CD4-positive, alpha-beta T cell treated with Interleukin-6 at 100 ng/mL for 8 hours (primary cell): ENCODE measurements at regions not wholly inside any gene's neighbourhood (a gene's known extent, or its start where the extent isn't known, plus 50 kb on each side); places are given as distances from the start of the nearest gene placed in this dataset.
A peak's percentile ranks its signal among the peaks of the same experiment; 100 is the strongest.
"Not testable (repeated sequence)": the region's sequence is repeated elsewhere in the genome, so short reads cannot be mapped to it uniquely, and the experiment has no call there.

Experiments
- DNase-seq: peaks from one replicate; pipeline ENCODE4 v3.0.0-alpha.2; 2020; ENCODE audit warnings: mixed read lengths, low spot score

DNA sequence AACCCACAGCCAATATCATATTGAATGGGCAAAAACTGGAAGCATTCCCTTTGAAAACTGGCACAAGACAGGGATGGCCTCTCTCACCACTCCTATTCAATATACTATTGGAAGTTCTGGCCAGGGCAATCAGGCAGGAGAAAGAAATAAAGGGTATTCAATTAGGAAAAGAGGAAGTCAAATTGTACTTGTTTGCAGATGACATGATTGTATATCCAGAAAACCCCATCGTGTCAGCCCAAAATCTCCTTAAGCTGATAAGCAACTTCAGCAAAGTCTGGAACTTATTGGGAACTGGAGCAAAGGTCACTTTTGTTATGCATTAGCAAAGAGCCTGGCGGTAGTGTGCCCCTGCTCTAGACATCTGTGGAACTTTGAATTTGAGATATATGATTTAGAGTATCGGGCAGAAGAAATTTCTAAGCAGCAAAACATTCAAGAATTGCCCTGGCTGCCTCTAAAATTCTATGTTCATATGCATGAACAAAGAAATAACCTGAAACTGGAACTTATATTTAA, 53.4 kb upstream of the PSMA1 start:
- not testable (repeated sequence) for DNase-seq

DNA sequence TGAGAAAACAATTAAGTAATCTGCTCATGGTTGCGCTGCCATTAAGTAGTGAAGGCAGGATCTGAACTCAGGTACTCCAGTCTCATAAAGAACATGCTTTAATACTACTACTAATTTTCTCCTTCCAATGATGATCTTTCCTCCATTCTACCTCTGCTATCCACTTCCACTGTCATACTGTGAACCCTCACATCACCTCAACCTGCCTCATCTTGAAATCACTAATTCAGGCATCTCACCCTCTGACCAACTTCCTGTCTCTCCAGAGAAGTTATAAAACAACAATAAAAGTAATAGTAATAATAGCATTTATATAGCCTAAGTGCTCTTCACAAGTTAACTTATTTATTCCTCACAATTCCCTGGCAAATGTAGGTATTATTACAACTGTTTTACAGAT, 57.1 kb upstream of the PSMA1 start:
- DNase-seq = no peak

DNA sequence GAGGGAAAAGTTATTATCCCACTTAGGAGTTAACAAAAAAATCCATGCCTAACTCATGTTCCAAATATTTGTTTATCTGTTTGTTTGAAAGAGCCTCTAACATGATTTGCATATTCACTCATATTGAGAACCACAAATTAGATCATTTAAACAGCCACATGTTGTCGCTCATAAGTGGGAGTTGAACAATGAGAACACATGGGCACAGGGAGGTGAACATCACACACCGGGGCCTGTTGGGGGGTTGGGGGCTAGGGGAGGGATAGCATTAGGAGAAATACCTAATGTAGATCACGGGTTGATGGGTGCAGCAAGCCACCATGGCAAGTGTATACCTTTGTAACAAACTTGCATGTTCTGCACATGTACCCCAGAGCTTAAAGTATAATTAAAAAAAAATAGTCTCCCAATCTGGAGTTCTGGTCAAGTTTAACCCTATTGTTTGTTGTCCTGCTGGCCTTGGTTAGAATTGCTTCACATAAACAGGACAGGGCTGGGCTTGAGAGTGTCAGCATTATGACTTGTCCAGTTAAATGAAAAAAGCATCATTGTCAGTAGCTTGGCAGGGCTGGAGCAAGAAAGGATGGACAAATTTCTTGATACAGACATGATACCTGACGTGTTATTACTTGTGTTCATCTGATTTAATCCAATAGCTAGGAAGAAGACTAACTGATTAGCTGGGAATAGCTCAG, 57.8 kb upstream of the PSMA1 start:
- no peak for DNase-seq

DNA sequence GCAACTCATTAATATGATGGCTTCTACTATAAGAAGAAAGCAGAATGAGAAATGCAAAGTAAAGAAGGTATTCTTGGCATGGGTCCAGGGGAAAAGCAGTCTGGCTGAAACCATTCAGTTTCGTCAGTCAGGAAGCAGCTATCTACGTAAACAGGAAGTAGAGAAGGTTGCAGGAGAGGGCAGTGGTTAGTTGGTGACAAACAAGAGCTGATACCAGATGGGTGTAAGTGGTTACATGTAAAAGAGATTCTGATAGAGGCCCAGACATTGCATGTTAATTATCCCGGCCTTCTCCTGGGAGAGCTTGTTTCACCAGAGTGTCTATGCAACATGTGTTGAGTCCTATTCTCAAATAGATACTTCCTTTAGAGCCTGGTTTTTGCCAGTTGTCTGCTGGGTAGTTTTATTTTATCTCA, 58.4 kb upstream of the PSMA1 start:
- peak; percentile 92 for DNase-seq

DNA sequence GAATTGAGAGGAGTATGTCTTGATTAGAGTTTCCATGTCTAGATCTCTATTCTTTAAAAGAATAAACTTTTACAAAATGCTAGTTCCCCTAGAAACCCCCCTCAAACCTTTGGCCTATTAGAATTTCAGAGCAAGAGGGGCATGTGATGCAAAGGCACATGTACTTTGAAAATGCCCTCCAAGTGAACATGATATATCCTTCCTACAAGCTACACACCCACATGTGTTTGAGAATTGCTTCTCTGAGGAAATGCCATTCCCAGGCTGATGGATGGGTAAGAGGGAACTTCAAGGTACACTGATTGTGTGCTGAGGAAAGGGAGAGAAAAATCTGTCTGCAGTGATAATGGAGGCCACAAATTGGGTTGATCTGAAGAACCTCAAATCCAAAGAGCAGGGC, 59.5 kb upstream of the PSMA1 start:
- no peak for DNase-seq

DNA sequence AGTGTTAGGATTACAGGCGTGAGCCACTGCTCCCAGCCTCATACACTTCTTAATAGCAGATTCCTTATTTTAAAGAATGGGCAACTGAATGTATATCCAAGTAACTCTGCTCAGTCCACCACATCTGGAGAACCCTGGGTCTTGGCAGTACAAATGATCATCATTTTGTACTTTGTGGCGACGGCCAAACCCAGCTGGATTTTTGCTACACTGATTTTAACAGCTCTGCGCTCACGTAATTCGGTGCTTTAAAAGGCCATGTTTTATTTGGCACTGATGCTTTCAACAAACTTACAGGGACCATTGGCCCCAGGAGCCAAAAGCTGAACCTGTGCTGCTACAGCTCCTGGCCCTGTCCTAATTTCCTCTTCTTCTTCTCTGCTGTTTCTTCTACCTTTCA, 60.8 kb upstream of the PDE3B start:
- no peak for DNase-seq

DNA sequence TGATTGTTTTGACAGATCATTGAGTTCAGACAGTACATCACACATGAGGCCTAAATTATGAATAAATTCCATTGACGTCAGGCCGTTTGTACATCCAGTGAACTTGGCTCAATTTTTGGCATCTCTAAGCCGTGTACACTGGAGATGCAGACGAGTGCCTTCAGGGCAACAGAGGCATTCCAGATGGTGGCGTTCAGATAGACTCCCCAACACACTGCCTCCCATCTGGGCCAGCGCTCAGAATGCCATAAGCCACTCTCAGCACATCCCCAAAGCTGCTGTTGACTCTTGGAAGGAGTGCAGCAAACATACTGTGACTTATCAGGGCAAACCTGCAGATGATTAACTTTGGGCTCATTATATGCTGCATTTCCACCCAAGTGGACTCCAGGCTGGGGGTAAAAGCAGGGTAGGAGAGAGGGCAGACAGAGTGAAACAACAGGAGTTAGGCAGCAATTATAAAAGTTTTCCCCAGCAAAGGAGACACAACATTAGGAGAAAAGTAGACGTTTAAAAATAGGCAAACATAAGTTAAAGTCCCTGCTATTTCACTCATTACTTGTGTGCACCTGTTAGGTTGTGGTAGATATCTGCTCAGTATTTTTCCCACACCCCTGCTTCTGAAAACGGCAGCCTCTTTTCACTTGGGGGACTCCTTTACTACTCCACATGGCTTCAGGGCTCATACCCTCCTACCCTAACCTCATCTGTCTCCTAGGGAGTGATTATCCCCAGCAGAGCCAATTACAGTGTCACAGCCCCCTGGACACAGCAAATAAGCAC, 60.2 kb upstream of the PDE3B start:
- no peak for DNase-seq

DNA sequence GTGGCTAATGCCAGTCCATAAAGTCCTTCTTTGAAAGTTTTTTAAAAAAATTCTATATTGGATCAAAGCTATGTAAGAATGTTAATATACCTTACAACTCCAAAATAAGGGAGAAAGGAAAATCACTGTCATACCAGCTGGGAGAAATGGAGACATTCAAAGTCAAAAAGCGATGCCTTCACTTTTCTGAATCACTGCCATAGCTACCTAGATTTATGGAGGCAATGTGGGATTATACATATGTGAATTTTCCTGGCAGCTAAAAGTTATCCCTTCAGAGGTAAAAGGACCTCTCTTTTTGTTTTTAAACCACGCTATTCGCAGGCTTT, 59.6 kb upstream of the PDE3B start:
- DNase-seq = no peak

DNA sequence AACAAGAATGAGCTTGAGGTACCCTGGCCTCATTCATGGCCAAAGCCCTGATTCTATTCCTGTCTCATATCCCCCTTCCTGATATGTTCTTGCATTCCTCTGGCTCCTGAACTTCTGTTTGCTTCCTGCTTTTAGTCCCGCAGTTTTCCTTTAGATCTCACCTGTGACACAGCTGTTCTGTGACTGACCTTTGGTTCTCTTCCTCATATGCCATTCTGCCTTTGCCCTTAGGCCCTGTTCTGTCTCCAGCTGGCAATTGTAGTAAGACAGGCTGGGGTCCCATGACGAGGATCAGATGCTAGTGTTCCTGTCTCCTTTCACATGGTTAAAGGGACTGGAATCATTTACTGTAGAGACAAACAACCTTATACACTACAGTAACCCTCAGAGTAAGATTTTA, 59.0 kb upstream of the PDE3B start:
- DNase-seq = no peak

DNA sequence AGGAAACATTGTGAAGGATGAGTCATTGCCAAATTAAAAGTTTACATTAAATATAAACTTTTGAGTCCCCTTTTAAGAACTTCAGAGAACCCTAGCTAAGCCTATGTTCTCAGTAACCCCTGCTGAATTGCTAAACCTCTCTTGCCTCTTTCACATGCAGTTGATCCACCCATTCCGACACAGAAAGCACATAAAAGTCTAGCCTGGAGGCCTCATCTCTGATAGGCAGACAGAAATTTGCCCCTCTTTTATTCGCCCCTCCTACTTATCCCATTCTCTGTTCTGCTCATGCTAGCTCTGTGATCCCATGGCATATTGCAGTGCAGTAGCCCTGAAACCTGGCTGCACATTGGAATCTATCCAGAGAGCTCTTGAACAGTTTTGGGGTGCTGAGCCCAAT, 58.2 kb upstream of the PDE3B start:
- no peak for DNase-seq

DNA sequence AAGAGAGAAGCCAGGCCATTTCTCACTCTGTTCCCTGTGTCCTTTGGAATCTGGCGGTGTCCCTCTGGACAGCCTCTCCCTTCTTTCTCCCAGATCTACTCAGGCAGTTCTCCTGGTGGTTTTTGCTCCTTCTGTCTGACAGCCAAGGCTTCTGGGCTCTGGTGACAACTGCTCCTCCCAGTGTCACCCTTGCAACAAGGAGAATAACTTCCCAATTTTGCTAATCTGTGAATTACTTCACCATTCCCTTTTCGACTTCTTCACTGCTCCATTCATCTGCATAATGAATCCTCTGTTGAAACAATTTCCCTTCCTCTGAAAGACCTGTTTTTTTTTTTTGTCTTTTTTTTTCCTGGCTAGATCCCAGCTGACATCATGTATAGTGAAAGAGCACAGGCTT, 56.3 kb upstream of the PDE3B start:
- no peak for DNase-seq

DNA sequence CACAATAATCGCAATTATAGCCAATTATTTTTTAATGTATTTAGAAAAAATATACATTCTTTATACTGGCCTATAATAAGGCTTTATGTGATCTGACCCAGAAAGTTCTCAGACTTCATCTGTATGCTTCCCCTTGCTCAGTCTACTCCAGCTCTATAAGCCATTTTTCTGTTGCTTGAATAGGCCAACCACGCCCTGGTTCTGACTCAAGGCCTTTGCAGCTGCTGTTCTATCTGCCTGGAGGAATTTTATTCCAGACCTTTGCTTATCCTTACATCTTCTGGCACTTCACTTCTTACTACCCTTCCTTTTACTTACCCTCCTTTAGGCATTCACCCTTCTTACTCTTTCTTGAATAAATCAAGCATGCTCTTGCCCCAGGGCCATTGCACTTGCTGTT, 54.9 kb upstream of the PDE3B start:
- DNase-seq = no peak

DNA sequence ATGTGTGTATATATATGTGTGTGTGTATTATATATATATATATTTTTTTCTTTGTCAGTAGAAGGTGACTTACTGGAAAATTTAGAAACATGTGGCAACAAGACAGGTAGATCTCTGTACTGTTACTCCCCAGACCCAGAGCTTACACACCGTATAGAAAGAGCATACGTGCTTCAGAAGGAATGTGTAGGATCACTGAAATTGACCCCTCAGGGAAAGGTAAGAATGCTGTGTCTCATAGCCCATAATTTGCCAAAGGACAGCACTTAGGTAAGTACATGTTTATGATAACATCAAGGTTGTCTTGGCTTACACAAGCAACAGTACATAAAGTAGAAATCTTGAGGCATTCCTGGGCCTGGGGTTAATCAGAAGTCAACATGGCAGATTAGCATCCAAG, 54.2 kb upstream of the PDE3B start:
- no peak for DNase-seq

DNA sequence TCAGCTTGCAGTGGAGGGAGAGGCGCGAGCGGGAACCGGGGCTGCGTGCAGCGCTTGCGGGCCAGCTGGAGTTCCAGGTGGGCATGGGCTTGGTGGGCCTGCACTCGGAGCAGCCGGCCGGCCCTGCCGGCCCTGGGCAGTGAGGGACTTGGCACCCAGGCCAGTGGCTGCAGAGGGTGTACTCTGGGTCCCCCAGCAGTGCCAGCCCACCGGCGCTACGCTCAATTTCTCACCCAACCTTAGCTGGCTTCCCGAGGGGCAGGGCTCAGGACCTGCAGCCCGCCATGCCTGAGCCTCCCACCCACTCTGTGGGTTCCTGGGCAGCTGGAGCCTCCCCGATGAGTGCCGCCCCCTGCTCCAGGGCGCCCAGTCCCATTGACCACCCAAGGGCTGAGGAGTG, 52.6 kb upstream of the PDE3B start:
- not testable (repeated sequence) for DNase-seq

DNA sequence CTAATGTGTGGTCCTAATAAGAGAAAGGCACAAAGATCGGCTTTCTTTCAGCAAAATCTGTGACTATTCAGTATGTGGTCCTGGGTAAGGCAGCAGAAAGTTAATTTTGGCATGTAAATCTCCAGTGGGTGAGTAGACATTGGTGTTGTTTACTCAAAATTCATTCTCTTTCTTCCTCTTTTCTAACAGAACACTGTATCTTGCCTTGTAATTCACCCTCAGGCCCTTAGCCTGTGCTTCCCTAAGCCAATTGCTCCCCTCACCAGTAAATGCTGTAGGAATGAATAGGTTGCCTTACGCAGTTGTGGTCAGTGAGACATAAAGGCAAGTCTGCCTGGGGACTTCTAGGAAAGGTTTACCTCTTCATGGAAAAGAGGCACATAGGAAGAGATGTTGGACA, 49.9 kb upstream of the PDE3B start:
- DNase-seq = no peak
